Neural cell (in vitro differentiated cells): ENCODE measurements at regions not wholly inside any gene's neighbourhood (a gene's known extent, or its start where the extent isn't known, plus 50 kb on each side); places are given as distances from the start of the nearest gene placed in this dataset.

Experiments
- EP300 ChIP-seq: fragments of 450-650 bp; conservative IDR thresholded peaks from 2 replicates; pipeline ENCODE4 v1.6.1; 2014; ENCODE audit warnings: antibody characterized with exemption, mild to moderate bottlenecking, moderate library complexity; ENCODE audit not compliant: poor library complexity, severe bottlenecking
- EZH2 ChIP-seq: fragments of 200-600, 300-800 bp; shearing (Covaris generic), sonication (generic); IDR thresholded peaks from 2 replicates; pipeline ENCODE4 v1.6.1; 2014; ENCODE audit warnings: antibody characterized with exemption, low read length, borderline replicate concordance, mild to moderate bottlenecking; ENCODE audit not compliant: insufficient read depth, poor library complexity, severe bottlenecking
- POLR2AphosphoS5 ChIP-seq: IDR thresholded peaks from 2 replicates; pipeline ENCODE4 v1.6.1; 2012
- RAD21 ChIP-seq: fragments of 450-650 bp; conservative IDR thresholded peaks from 2 replicates; pipeline ENCODE4 v1.6.1; 2014; ENCODE audit warnings: antibody characterized with exemption, mild to moderate bottlenecking, moderate library complexity
- SMC3 ChIP-seq: fragments of 450-650 bp; conservative IDR thresholded peaks from 2 replicates; pipeline ENCODE4 v1.6.1; 2014; ENCODE audit warnings: antibody characterized with exemption, mild to moderate bottlenecking, moderate library complexity; ENCODE audit not compliant: poor library complexity
- TAF1 ChIP-seq: IDR thresholded peaks from 2 replicates; pipeline ENCODE4 v1.6.1; 2012; ENCODE audit warnings: low read depth
- TF ChIP-seq, protein P1 (sequence below): fragments of 450-650 bp; IDR thresholded peaks from 2 replicates; pipeline ENCODE4 v1.5.1; 2014; ENCODE audit warnings: antibody characterized with exemption, mild to moderate bottlenecking, moderate library complexity; ENCODE audit not compliant: poor library complexity, severe bottlenecking
- TF ChIP-seq, protein P2 (sequence below): IDR thresholded peaks from 2 replicates; pipeline ENCODE4 v1.6.1; 2012; ENCODE audit warnings: borderline replicate concordance

DNA sequence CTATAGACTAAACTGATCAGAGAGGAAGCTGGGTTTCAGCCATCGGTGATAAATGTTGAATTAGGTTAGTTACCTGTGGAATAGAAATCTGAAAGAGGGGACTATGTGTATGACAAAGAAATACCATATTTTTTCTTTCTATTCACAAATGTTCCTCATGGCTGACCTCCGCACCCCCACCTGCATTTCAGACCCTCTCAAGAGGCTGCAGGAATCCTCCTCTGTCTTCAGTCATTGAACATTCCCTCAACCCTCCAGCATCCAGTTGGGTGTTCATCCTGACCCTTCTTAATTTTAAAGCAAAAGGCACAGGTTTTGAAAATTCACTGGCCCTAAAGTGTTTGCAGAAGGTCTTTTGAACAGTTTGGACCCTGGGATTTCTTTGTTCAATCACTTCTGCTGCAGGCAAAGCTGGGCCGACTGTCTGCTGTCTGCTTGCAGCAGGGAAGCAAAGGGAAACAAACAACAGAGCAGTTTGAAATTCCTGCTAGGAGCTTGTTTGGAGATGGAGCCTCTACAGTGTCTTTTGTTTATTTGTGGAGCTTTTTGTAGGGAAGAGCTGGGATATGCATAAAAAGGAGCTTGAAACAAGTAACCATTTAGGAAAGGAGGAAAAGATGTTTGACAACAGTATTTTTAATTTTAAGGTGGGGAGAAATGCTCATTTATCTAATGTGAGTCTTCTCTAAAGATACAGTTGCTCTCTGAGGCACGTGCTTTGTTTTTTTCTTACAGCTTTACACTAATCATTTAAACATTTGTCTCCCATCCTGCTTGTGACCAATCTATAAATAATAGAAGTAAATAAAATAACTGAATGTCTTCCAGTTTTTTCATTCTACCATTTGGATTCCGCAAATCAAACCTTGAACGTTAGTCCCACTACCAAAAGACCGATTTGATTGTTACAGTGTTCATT is 213.3 kb upstream of the MMADHC start:
- TF ChIP-seq RAD21 (no peak), EZH2 (no peak), SMC3 (no peak), TAF1 (no peak), EP300 (no peak), POLR2AphosphoS5 (no peak)
- TF ChIP-seq, protein P1, sequence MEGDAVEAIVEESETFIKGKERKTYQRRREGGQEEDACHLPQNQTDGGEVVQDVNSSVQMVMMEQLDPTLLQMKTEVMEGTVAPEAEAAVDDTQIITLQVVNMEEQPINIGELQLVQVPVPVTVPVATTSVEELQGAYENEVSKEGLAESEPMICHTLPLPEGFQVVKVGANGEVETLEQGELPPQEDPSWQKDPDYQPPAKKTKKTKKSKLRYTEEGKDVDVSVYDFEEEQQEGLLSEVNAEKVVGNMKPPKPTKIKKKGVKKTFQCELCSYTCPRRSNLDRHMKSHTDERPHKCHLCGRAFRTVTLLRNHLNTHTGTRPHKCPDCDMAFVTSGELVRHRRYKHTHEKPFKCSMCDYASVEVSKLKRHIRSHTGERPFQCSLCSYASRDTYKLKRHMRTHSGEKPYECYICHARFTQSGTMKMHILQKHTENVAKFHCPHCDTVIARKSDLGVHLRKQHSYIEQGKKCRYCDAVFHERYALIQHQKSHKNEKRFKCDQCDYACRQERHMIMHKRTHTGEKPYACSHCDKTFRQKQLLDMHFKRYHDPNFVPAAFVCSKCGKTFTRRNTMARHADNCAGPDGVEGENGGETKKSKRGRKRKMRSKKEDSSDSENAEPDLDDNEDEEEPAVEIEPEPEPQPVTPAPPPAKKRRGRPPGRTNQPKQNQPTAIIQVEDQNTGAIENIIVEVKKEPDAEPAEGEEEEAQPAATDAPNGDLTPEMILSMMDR = no peak
- TF ChIP-seq, protein P2, sequence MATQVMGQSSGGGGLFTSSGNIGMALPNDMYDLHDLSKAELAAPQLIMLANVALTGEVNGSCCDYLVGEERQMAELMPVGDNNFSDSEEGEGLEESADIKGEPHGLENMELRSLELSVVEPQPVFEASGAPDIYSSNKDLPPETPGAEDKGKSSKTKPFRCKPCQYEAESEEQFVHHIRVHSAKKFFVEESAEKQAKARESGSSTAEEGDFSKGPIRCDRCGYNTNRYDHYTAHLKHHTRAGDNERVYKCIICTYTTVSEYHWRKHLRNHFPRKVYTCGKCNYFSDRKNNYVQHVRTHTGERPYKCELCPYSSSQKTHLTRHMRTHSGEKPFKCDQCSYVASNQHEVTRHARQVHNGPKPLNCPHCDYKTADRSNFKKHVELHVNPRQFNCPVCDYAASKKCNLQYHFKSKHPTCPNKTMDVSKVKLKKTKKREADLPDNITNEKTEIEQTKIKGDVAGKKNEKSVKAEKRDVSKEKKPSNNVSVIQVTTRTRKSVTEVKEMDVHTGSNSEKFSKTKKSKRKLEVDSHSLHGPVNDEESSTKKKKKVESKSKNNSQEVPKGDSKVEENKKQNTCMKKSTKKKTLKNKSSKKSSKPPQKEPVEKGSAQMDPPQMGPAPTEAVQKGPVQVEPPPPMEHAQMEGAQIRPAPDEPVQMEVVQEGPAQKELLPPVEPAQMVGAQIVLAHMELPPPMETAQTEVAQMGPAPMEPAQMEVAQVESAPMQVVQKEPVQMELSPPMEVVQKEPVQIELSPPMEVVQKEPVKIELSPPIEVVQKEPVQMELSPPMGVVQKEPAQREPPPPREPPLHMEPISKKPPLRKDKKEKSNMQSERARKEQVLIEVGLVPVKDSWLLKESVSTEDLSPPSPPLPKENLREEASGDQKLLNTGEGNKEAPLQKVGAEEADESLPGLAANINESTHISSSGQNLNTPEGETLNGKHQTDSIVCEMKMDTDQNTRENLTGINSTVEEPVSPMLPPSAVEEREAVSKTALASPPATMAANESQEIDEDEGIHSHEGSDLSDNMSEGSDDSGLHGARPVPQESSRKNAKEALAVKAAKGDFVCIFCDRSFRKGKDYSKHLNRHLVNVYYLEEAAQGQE = no peak
